Mammary epithelial cell (primary cell): ENCODE measurements at regions not wholly inside any gene's neighbourhood (a gene's known extent, or its start where the extent isn't known, plus 50 kb on each side); places are given as distances from the start of the nearest gene placed in this dataset.

ENCODE experiments used
- EZH2 ChIP-seq: IDR thresholded peaks from 2 replicates; pipeline ENCODE4 v1.6.1; 2012; ENCODE audit warnings: low read length, inconsistent platforms, borderline replicate concordance
- TF ChIP-seq, protein P1 (sequence below), 2 donors: IDR thresholded peaks in 1 of 2; conservative IDR thresholded peaks in 1 of 2; 2 replicates each; pipeline ENCODE4 v1.5.1; 2011 to 2012; ENCODE audit warnings: inconsistent platforms in 2 of 2, low read length in 2 of 2, mild to moderate bottlenecking in 2 of 2, control low read depth in 1 of 2, low read depth in 1 of 2; ENCODE audit not compliant: insufficient read depth in 1 of 2; ENCODE audit errors: extremely low read depth in 1 of 2

DNA sequence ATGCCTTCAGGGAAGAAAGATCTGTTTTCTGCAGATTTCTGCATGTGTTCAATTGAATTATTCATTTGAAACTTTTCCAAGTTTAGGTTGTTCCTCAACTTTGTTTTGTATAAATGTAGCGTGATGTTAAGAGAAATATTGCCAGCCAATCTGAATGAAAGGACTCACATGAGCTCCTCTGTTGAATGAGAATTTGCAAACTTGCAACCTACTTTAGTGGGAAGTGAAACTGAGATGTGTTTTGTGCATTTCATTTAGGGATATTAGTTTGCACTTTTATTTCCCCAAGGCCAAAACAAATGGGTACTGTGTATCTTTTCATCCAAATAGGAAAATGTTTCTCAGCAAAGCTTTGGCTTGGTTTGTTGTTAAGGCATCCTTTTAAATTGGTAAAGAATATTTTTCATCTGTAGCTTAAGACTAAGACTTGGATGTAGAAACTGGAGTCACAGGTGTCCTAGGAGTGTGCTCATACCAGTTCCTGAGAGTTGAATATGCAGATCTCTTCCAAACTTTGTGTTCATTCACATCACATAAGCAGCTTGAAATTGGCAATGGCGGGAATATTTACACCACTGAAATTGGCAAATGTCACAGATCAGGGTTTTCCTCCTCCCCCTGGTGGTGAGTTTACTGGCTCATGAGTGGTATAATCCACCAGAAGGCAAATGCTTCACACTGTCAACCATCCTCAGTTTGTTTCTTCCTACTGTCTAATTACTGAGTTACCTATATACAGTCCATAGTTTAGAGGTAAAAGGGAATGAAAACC lies 193.6 kb upstream of the BANK1 start:
- TF ChIP-seq, protein P1, sequence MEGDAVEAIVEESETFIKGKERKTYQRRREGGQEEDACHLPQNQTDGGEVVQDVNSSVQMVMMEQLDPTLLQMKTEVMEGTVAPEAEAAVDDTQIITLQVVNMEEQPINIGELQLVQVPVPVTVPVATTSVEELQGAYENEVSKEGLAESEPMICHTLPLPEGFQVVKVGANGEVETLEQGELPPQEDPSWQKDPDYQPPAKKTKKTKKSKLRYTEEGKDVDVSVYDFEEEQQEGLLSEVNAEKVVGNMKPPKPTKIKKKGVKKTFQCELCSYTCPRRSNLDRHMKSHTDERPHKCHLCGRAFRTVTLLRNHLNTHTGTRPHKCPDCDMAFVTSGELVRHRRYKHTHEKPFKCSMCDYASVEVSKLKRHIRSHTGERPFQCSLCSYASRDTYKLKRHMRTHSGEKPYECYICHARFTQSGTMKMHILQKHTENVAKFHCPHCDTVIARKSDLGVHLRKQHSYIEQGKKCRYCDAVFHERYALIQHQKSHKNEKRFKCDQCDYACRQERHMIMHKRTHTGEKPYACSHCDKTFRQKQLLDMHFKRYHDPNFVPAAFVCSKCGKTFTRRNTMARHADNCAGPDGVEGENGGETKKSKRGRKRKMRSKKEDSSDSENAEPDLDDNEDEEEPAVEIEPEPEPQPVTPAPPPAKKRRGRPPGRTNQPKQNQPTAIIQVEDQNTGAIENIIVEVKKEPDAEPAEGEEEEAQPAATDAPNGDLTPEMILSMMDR (conservative IDR thresholded peaks at IDR 0.05 in 1 of 2, IDR thresholded peaks at IDR 0.05 in 1 of 2; ENCODE audit: extremely low read depth in 1 of 2, insufficient read depth in 1 of 2, low read depth in 1 of 2, low read length in 2 of 2), result peak in 1 of 2 donors; percentile 21
- no peak for TF ChIP-seq EZH2
